Gastrocnemius medialis (tissue), 4 donors: ENCODE measurements at regions not wholly inside any gene's neighbourhood (a gene's known extent, or its start where the extent isn't known, plus 50 kb on each side); places are given as distances from the start of the nearest gene placed in this dataset.

ENCODE experiments used
- ATAC-seq, 2 donors: fragments of 150-250 bp; one replicate each; pipeline ENCODE4 v1.9.1; 2016
- DNase-seq, 2 donors: peaks; one replicate each; pipeline ENCODE4 v3.0.0-alpha.2; 2019
- H3K27ac ChIP-seq, 4 donors: fragments of 200-600 bp; sonication (generic); 1 replicate in 1 of 4; 2 replicates in 3 of 4; pipeline ENCODE4 v1.5.1; 2016 to 2018; ENCODE audit warnings: mild to moderate bottlenecking in 2 of 4, moderate library complexity in 1 of 4
- H3K27me3 ChIP-seq, 3 donors: fragments of 200-600 bp; sonication (generic) in 2 of 3; 1 replicate in 1 of 3; 2 replicates in 2 of 3; pipeline versions ENCODE4 v1.5.1 to v1.6.0; 2016 to 2019; ENCODE audit warnings: mild to moderate bottlenecking in 1 of 3, moderate library complexity in 1 of 3
- H3K36me3 ChIP-seq, 2 donors: fragments of 200-600 bp; sonication (generic) in 1 of 2; one replicate each; pipeline ENCODE4 v1.5.1; 2017 to 2018
- H3K4me1 ChIP-seq, 2 donors: fragments of 200-600 bp; sonication (generic) in 1 of 2; one replicate each; pipeline ENCODE4 v1.5.1; 2016 to 2017; ENCODE audit warnings: mild to moderate bottlenecking in 2 of 2
- H3K4me3 ChIP-seq, 4 donors: fragments of 200-600 bp; sonication (generic) in 3 of 4; 1 replicate in 1 of 4; 2 replicates in 3 of 4; pipeline ENCODE4 v1.5.1; 2016 to 2019; ENCODE audit warnings: mild to moderate bottlenecking in 2 of 4
- H3K9me3 ChIP-seq, 3 donors: fragments of 200-600 bp; sonication (generic) in 2 of 3; 1 replicate in 1 of 3; 2 replicates in 2 of 3; pipeline ENCODE4 v1.5.1; 2016 to 2019
- POLR2A ChIP-seq, 2 donors: fragments of 450-650 bp; IDR thresholded peaks; one replicate each; pipeline ENCODE4 v1.6.1; 2017; ENCODE audit warnings: antibody characterized with exemption in 2 of 2, mild to moderate bottlenecking in 2 of 2, moderate library complexity in 2 of 2
- in situ Hi-C, 4 donors: fragments of 200-750 bp; cut with MboI; loops; one replicate each; pipeline versions ENCODE4 v1.15.0 to v1.8.0; 2017; ENCODE audit warnings: low sequenced_read_pairs in 4 of 4
- intact Hi-C: fragments of 100-400 bp; cut with DNase I; formaldehyde crosslinking; loops from one replicate; pipeline ENCODE4 v1.15.1; 2023; ENCODE audit warnings: low total_unique reads
- TF ChIP-seq, protein P1 (sequence below), 5 experiments: fragments of 450-650 bp in 3 of 5; fragments of 200-600 bp in 2 of 5; sonication (generic) in 2 of 5; IDR thresholded peaks in 4 of 5; conservative IDR thresholded peaks in 1 of 5; 1 replicate in 4 of 5; 2 replicates in 1 of 5; pipeline ENCODE4 v1.5.1; 2016 to 2019; ENCODE audit warnings: antibody characterized with exemption in 5 of 5, mild to moderate bottlenecking in 3 of 5, moderate library complexity in 3 of 5

DNA sequence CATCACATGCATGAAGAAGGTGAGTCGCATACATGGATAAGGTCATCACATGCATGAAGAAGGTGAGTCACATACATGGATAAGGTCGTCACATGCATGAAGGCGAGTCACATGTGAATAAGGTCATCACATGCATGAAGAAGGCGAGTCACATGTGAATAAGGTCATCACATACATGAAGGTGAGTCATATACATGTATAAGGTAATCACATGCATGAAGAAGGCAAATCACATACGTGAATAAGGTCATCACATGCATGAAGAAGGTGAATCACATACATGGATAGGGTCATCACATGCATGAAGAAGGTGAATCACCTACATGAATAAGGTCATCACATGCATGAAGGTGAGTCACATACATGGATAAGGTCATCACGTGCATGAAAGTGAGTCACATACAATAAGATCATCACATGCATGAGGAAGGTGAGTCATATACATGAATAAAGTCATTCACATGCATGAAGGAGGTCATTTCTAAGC, 105.1 kb upstream of the SDK2 start:
- Histone ChIP-seq H3K9me3 (no peaks in the 10 kb centered on the region), H3K27me3 (peaks cover 0 to 6% (median 0%) of the 10 kb centered on the region in 3 donors), H3K27ac (no peak overlapping the region), H3K36me3 (no peaks in the 10 kb centered on the region), H3K4me3 (no peak overlapping the region), H3K4me1 (no peaks in the 10 kb centered on the region)
- intact Hi-C loops (loop anchor here (10.0 kb wide), 1 partner anchor 65 kb away; no protein-coding TSS in a partner anchor), in situ Hi-C loops (no loop called here)
- no peak for ATAC-seq
- DNase-seq = no peak
- no peak for TF ChIP-seq POLR2A (IDR thresholded peaks at IDR 0.05)
- TF ChIP-seq, protein P1, sequence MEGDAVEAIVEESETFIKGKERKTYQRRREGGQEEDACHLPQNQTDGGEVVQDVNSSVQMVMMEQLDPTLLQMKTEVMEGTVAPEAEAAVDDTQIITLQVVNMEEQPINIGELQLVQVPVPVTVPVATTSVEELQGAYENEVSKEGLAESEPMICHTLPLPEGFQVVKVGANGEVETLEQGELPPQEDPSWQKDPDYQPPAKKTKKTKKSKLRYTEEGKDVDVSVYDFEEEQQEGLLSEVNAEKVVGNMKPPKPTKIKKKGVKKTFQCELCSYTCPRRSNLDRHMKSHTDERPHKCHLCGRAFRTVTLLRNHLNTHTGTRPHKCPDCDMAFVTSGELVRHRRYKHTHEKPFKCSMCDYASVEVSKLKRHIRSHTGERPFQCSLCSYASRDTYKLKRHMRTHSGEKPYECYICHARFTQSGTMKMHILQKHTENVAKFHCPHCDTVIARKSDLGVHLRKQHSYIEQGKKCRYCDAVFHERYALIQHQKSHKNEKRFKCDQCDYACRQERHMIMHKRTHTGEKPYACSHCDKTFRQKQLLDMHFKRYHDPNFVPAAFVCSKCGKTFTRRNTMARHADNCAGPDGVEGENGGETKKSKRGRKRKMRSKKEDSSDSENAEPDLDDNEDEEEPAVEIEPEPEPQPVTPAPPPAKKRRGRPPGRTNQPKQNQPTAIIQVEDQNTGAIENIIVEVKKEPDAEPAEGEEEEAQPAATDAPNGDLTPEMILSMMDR (IDR thresholded peaks at IDR 0.05 in 4 of 5, conservative IDR thresholded peaks at IDR 0.05 in 1 of 5) = no peak

DNA sequence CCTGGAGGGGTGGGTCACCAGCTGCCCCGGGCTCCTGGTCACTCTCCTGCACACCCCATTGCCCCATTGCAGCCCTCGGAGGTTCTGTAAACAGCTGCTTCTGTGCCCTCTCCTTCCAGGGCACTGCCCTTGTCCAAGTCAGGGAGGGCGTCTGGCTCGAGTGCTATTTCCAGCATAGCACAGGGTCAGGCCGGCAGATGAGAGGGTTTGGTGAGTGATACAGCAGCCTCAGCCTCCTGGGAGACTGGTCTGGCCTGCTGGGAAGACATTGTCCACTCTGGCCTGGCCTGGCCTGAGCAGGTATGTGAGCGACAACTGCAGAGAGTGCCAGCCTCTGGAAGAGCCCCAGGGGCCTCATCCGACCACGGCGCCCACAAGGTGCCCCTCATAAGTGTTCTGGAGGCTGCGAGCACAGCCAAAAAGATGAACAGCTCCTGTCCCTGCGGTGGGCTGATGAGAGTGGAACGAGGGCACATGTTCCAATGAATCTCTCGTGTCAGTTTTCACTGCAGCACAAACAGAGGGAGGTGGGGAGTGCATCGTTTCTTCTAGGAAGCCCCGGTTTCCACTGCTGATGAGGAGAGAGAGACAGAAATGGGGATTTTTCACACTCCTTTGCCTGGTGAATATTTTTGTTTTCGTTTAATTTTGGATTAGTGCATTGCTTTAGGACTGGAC, 105.8 kb upstream of the SDK2 start:
- H3K4me1 ChIP-seq = no peaks in the 10 kb centered on the region
- TF ChIP-seq, protein P1 (IDR thresholded peaks at IDR 0.05 in 4 of 5, conservative IDR thresholded peaks at IDR 0.05 in 1 of 5) = no peak
- no peak for TF ChIP-seq POLR2A (IDR thresholded peaks at IDR 0.05)
- intact Hi-C loops = loop anchor here (10.0 kb wide), 1 partner anchor 65 kb away; no protein-coding TSS in a partner anchor
- H3K36me3 ChIP-seq = no peaks in the 10 kb centered on the region
- DNase-seq (no peak), ATAC-seq (no peak)
- no peak overlapping the region for H3K27ac ChIP-seq
- no peak overlapping the region for H3K4me3 ChIP-seq
- in situ Hi-C loops = loop anchor here in 1 of 4 donors (25.0 kb wide), 1 partner anchor 88 kb away; no protein-coding TSS in a partner anchor
- H3K27me3 ChIP-seq = peaks cover 0 to 6% (median 0%) of the 10 kb centered on the region in 3 donors
- H3K9me3 ChIP-seq = no peaks in the 10 kb centered on the region

DNA sequence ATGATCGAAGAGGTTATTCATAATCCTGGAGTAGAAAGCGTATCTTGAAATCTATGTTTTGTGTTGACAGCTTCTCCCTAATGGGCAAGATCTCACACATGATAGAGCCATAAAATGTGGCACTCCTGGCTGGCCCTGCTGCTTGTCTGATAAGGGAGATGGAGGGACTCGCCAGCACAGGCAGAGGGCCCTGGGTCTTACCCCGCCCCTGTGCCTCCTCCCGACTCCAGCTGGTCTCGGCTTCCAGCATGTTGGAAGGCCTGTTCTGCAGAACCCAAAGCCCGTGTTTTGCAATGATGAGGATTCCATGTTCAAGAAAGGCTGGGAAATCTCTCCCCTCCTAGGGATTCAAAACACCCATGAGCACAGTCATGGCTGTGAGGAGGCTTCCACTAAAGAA, 106.7 kb upstream of the SDK2 start:
- no peaks in the 10 kb centered on the region for H3K36me3 ChIP-seq
- in situ Hi-C loops (loop anchor here in 1 of 4 donors (25.0 kb wide), 1 partner anchor 89 kb away; no protein-coding TSS in a partner anchor), intact Hi-C loops (no loop called here)
- no peak overlapping the region for H3K4me3 ChIP-seq
- no peaks in the 10 kb centered on the region for H3K4me1 ChIP-seq
- DNase-seq = no peak
- H3K27me3 ChIP-seq = peaks cover 0 to 6% (median 0%) of the 10 kb centered on the region in 3 donors
- H3K9me3 ChIP-seq = no peaks in the 10 kb centered on the region
- TF ChIP-seq, protein P1 (IDR thresholded peaks at IDR 0.05 in 4 of 5, conservative IDR thresholded peaks at IDR 0.05 in 1 of 5) = no peak
- TF ChIP-seq POLR2A (IDR thresholded peaks at IDR 0.05) = no peak
- no peak overlapping the region for H3K27ac ChIP-seq
- no peak for ATAC-seq

DNA sequence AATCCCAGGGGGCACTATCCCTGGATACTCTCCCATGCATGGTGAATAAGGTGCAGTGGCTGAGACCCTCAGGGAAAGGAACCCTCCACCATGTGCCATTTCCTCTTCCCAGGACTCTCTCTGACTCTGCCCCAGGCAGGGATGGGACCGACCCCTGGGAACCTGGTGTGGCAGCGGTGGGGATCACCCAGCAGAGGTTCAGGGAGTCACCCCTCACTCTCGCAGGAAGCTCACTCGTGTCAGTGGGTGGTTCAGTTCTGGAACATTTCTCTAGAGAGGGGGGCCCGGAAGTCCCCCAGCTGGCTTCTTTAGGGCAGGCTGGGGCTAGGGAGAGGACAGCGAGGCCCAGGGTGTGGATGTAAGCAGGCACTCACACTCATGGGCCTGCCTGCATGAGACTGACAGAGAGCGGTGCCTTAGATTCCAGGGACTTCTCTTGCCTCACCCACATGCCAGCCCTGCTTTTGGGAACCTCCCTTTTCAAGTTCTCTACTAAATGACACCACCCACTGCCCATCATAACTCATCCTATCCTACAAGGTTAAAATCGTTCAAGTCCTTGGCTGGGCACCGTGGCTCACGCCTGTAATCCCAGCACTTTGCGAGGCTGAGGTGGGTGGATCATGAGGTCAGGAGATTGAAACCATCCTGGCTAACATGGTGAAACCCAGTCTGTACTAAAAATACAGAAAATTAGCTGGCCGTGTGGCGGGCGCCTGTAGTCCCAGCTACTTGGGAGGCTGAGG, 109.7 kb upstream of the SDK2 start:
- no peaks in the 10 kb centered on the region for H3K4me1 ChIP-seq
- no peaks in the 10 kb centered on the region for H3K9me3 ChIP-seq
- no peak overlapping the region for H3K4me3 ChIP-seq
- intact Hi-C loops = no loop called here
- no peak for DNase-seq
- no peak for ATAC-seq
- no peaks in the 10 kb centered on the region for H3K36me3 ChIP-seq
- in situ Hi-C loops = loop anchor here in 1 of 4 donors (25.0 kb wide), 1 partner anchor 92 kb away; no protein-coding TSS in a partner anchor
- peaks cover 0 to 1% (median 0%) of the 10 kb centered on the region in 3 donors for H3K27me3 ChIP-seq
- TF ChIP-seq, protein P1 (IDR thresholded peaks at IDR 0.05 in 4 of 5, conservative IDR thresholded peaks at IDR 0.05 in 1 of 5) = no peak
- TF ChIP-seq POLR2A (IDR thresholded peaks at IDR 0.05) = no peak
- H3K27ac ChIP-seq = no peak overlapping the region
